Heart left ventricle (tissue), 16 donors: ENCODE measurements at regions not wholly inside any gene's neighbourhood (a gene's known extent, or its start where the extent isn't known, plus 50 kb on each side); places are given as distances from the start of the nearest gene placed in this dataset.

ENCODE experiments used
- ATAC-seq, 4 donors: fragments of 200-7000 bp; cut with Tn5 transposase; one replicate each; pipeline ENCODE4 v1.9.1; 2020 to 2022; ENCODE audit warnings: moderate library complexity in 4 of 4, mild to moderate bottlenecking in 3 of 4, moderate number of reproducible peaks in 1 of 4
- DNase-seq, 5 donors: peaks; one replicate each; pipeline ENCODE4 v3.0.0-alpha.2; 2020
- H3K27ac ChIP-seq, 12 donors: fragments of 200-600 bp; sonication (generic) in 4 of 12; one replicate each; pipeline versions ENCODE4 v1.5.0 to v1.8.0; 2016 to 2022; ENCODE audit warnings: mild to moderate bottlenecking in 2 of 12
- H3K27me3 ChIP-seq, 9 donors: fragments of 200-600 bp; sonication (generic) in 2 of 9; one replicate each; pipeline versions ENCODE4 v1.5.1 to v1.8.0; 2016 to 2022; ENCODE audit warnings: mild to moderate bottlenecking in 3 of 9
- H3K36me3 ChIP-seq, 9 donors: fragments of 200-600 bp; sonication (generic) in 2 of 9; one replicate each; pipeline versions ENCODE4 v1.5.0 to v1.8.0; 2018 to 2022; ENCODE audit warnings: mild to moderate bottlenecking in 2 of 9
- H3K4me1 ChIP-seq, 12 donors: fragments of 200-600 bp; sonication (generic) in 4 of 12; one replicate each; pipeline versions ENCODE4 v1.5.0 to v1.8.0; 2016 to 2022; ENCODE audit warnings: mild to moderate bottlenecking in 3 of 12
- H3K4me3 ChIP-seq, 12 donors: fragments of 200-600 bp; sonication (generic) in 4 of 12; one replicate each; pipeline versions ENCODE4 v1.5.0 to v1.8.0; 2017 to 2022; ENCODE audit warnings: mild to moderate bottlenecking in 9 of 12, moderate library complexity in 4 of 12
- H3K9me3 ChIP-seq, 12 donors: fragments of 200-600 bp; sonication (generic) in 4 of 12; one replicate each; pipeline versions ENCODE4 v1.5.0 to v1.8.0; 2016 to 2022; ENCODE audit warnings: mild to moderate bottlenecking in 1 of 12
- CTCF ChIP-seq, 12 donors: fragments of 200-600 bp; sonication (generic) in 4 of 12; IDR thresholded peaks; one replicate each; pipeline versions ENCODE4 v1.5.0 to v1.8.0; 2018 to 2022; ENCODE audit warnings: antibody characterized with exemption in 12 of 12, mild to moderate bottlenecking in 5 of 12
- POLR2A ChIP-seq, 2 donors: fragments of 450-650 bp; IDR thresholded peaks; one replicate each; pipeline ENCODE4 v1.6.1; 2017; ENCODE audit warnings: antibody characterized with exemption in 2 of 2, mild to moderate bottlenecking in 2 of 2, moderate library complexity in 2 of 2
- WGBS, 4 donors: extraction: QIAGEN DNeasy Blood & Tissue Kit in 2 of 4; methylation state at CpG; one replicate each; pipeline versions ENCODE4 v1.1.5 to v1.1.7; 2013 to 2018; 5-methylcytosine and 5-hydroxymethylcytosine counted together
- intact Hi-C, 10 donors: fragments of 100-400 bp; cut with DNase I; formaldehyde crosslinking; loops; one replicate each; pipeline versions ENCODE4 v1.11.1 to v1.14.2; 2022
- donor health status: ischemic (EF 13 %, LVEDD 7.1; RV severe dilation, severe dysfunction).
- donor health status: healthy with polysubstance abuse.
- donor health status: DM: no; HTN: yes; CAD: no.
- donor health status: DM: no; HTN: no; CAD: no.
- donor health status: ischemic (EF 25% LVEDD 6.9; RV normal size, moderate dysfunction).
- donor health status: ischemic (EF 25% LVEDD 5.7; RV mildly dilated, moderate dysfunction).
- donor health status: healthy.
- donor health status: DM: yes; HTN: yes; CAD: no.
- donor health status: ischemic (EF 35%, LVEDD 5.7; RV mildly dilated, moderate dysfunction).
- donor health status: nonischemic (EF 11% LVEDD 7.7; RV severe dilation, severe dysfunction).
- donor health status: DM: yes; HTN: yes; CAD: no.
- donor health status: PGD.
- donor health status: ischemic (EF 29% LVEDD 5.4; RV normal size, mild dysfunction).
- donor health status: nonischemic (EF 23%, LVEDD 6.1; RV moderate dilation, normal function).

- Histone ChIP-seq H3K27ac (no peak overlapping the region), H3K9me3 (no peaks in the 10 kb centered on the region), H3K27me3 (no peaks in the 10 kb centered on the region), H3K4me3 (no peak overlapping the region), H3K4me1 (no peaks in the 10 kb centered on the region), H3K36me3 (no peaks in the 10 kb centered on the region)
- ATAC-seq (no peak), DNase-seq (no peak)
- WGBS, 4 donors, result 73 to 89% (median 83%) methylated on average over 3 of the region's 3 CpGs
- no peak for TF ChIP-seq POLR2A (IDR thresholded peaks at IDR 0.05)
- TF ChIP-seq CTCF (IDR thresholded peaks at IDR 0.05), result no peak
- intact Hi-C loops, result no loop called here
Observed at GRCh38 chr3:182597621-182598041, 195.7 kb upstream of the ATP11B start.

- no peak overlapping the region for H3K27ac ChIP-seq
- DNase-seq, result no peak
- H3K27me3 ChIP-seq, result no peaks in the 10 kb centered on the region
- WGBS, 4 donors, result 39 to 71% (median 47%) methylated on average over 2 of the region's 2 CpGs
- H3K4me3 ChIP-seq, result no peak overlapping the region
- H3K9me3 ChIP-seq, result no peaks in the 10 kb centered on the region
- no peak for ATAC-seq
- no peaks in the 10 kb centered on the region for H3K4me1 ChIP-seq
- no peaks in the 10 kb centered on the region for H3K36me3 ChIP-seq
- intact Hi-C loops, result no loop called here
- TF ChIP-seq CTCF (IDR thresholded peaks at IDR 0.05), result no peak
- no peak for TF ChIP-seq POLR2A (IDR thresholded peaks at IDR 0.05)
Observed at GRCh38 chr3:182601597-182601996, 191.7 kb upstream of the ATP11B start.

GRCh38 chr3:182603501-182603900 lies 189.8 kb upstream of the ATP11B start:
- no peaks in the 10 kb centered on the region for H3K9me3 ChIP-seq
- no peak overlapping the region for H3K27ac ChIP-seq
- ATAC-seq, result no peak
- no peaks in the 10 kb centered on the region for H3K36me3 ChIP-seq
- no peaks in the 10 kb centered on the region for H3K27me3 ChIP-seq
- no peak overlapping the region for H3K4me3 ChIP-seq
- DNase-seq, result no peak
- TF ChIP-seq POLR2A (IDR thresholded peaks at IDR 0.05) (no peak), CTCF (IDR thresholded peaks at IDR 0.05) (no peak)
- intact Hi-C loops, result no loop called here
- no peaks in the 10 kb centered on the region for H3K4me1 ChIP-seq

GRCh38 chr3:182605882-182606611 lies 187.3 kb upstream of the ATP11B start:
- ATAC-seq (no peak), DNase-seq (no peak)
- intact Hi-C loops, result no loop called here
- TF ChIP-seq POLR2A (IDR thresholded peaks at IDR 0.05) (no peak), CTCF (IDR thresholded peaks at IDR 0.05) (no peak)
- WGBS, 4 donors, result 81 to 89% (median 84%) methylated on average over 5 of the region's 5 CpGs
- no peaks in the 10 kb centered on the region for H3K36me3 ChIP-seq
- H3K27ac ChIP-seq, result no peak overlapping the region
- no peak overlapping the region for H3K4me3 ChIP-seq
- no peaks in the 10 kb centered on the region for H3K27me3 ChIP-seq
- no peaks in the 10 kb centered on the region for H3K4me1 ChIP-seq
- no peaks in the 10 kb centered on the region for H3K9me3 ChIP-seq
